ENCODE measurements at regions not wholly inside any gene's neighbourhood (a gene's known extent, or its start where the extent isn't known, plus 50 kb on each side); places are given as distances from the start of the nearest gene placed in this dataset.

GRCh38 chr16:58842156-58842555, 108.0 kb upstream of the GOT2 start:
- CTCF ChIA-PET, result no interaction called here
- in situ Hi-C loops (cut with HindIII; ENCODE audit: low pct_unique_long_range_greater_than_20kb, low sequenced_read_pairs), result no loop called here

DNA sequence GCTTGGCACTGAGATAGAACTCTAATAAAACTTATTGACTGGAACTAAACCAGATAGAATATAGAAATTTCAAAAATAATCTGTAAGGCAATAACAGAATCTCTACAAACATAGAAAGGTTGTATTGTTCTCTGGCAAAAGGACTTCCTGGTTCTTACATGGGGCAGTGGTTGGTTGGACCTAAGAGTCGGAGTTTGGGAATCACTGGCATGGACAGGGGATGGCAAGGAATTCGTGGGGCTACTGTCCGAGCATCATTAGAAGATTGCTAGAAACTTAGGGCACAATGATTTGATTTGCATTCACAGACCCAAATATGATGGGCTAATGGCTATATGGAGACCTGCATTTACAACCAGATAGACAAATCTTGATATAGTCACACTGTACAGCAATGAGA, 103.8 kb upstream of the GOT2 start:
- no peak overlapping the region for H3K27ac ChIP-seq (ENCODE audit: low read length)
- TF ChIP-seq POLR2AphosphoS5 (IDR thresholded peaks at IDR 0.05; ENCODE audit: low read depth, low read length) (no peak), SIN3A (IDR thresholded peaks at IDR 0.05; ENCODE audit: borderline replicate concordance, insufficient read depth, low read depth, low read length) (no peak), TCF7L2 (IDR thresholded peaks at IDR 0.05; ENCODE audit: low read depth, low read length) (no peak)
- TF ChIP-seq, protein P1, sequence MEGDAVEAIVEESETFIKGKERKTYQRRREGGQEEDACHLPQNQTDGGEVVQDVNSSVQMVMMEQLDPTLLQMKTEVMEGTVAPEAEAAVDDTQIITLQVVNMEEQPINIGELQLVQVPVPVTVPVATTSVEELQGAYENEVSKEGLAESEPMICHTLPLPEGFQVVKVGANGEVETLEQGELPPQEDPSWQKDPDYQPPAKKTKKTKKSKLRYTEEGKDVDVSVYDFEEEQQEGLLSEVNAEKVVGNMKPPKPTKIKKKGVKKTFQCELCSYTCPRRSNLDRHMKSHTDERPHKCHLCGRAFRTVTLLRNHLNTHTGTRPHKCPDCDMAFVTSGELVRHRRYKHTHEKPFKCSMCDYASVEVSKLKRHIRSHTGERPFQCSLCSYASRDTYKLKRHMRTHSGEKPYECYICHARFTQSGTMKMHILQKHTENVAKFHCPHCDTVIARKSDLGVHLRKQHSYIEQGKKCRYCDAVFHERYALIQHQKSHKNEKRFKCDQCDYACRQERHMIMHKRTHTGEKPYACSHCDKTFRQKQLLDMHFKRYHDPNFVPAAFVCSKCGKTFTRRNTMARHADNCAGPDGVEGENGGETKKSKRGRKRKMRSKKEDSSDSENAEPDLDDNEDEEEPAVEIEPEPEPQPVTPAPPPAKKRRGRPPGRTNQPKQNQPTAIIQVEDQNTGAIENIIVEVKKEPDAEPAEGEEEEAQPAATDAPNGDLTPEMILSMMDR (IDR thresholded peaks at IDR 0.05), result no peak
- TF ChIP-seq, protein P2, sequence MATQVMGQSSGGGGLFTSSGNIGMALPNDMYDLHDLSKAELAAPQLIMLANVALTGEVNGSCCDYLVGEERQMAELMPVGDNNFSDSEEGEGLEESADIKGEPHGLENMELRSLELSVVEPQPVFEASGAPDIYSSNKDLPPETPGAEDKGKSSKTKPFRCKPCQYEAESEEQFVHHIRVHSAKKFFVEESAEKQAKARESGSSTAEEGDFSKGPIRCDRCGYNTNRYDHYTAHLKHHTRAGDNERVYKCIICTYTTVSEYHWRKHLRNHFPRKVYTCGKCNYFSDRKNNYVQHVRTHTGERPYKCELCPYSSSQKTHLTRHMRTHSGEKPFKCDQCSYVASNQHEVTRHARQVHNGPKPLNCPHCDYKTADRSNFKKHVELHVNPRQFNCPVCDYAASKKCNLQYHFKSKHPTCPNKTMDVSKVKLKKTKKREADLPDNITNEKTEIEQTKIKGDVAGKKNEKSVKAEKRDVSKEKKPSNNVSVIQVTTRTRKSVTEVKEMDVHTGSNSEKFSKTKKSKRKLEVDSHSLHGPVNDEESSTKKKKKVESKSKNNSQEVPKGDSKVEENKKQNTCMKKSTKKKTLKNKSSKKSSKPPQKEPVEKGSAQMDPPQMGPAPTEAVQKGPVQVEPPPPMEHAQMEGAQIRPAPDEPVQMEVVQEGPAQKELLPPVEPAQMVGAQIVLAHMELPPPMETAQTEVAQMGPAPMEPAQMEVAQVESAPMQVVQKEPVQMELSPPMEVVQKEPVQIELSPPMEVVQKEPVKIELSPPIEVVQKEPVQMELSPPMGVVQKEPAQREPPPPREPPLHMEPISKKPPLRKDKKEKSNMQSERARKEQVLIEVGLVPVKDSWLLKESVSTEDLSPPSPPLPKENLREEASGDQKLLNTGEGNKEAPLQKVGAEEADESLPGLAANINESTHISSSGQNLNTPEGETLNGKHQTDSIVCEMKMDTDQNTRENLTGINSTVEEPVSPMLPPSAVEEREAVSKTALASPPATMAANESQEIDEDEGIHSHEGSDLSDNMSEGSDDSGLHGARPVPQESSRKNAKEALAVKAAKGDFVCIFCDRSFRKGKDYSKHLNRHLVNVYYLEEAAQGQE (IDR thresholded peaks at IDR 0.05; ENCODE audit: insufficient read depth in 1 of 2, low read depth in 2 of 2, low read length in 1 of 2), result no peak
- CTCF ChIA-PET, result no interaction called here
- intact Hi-C loops (cut with micrococcal nuclease; ENCODE audit: unreplicated experiment) (no loop called here), in situ Hi-C loops (cut with HindIII; ENCODE audit: low pct_unique_long_range_greater_than_20kb, low sequenced_read_pairs) (no loop called here)
- DNase-seq (ENCODE audit: low read depth, low spot score), result no peak
- H3K36me3 ChIP-seq (ENCODE audit: control insufficient read depth, insufficient read depth, low read length), result no peaks in the 10 kb centered on the region
- POLR2A ChIA-PET, result no interaction called here
- no peaks in the 10 kb centered on the region for H3K27me3 ChIP-seq (ENCODE audit: control insufficient read depth, insufficient read depth, low read length)
- no peaks in the 10 kb centered on the region for H3K4me1 ChIP-seq (ENCODE audit: control insufficient read depth, insufficient read depth, low read length)
- no peak overlapping the region for H3K4me3 ChIP-seq (ENCODE audit: low read depth in 2 of 2, low read length in 2 of 2)
- ATAC-seq, result no peak
- H3K9me3 ChIP-seq (ENCODE audit: control insufficient read depth, insufficient read depth, low read depth, low read length), result no peaks in the 10 kb centered on the region
- BruUV-seq (replicated peaks), result no TSS peak

More at GRCh38 chr16:58842156-58842555, 108.0 kb upstream of the GOT2 start:
- no peaks in the 10 kb centered on the region for H3K27me3 ChIP-seq (ENCODE audit: control insufficient read depth, insufficient read depth, low read length)
- no peak for TF ChIP-seq SIN3A (IDR thresholded peaks at IDR 0.05; ENCODE audit: borderline replicate concordance, insufficient read depth, low read depth, low read length)
- TF ChIP-seq TCF7L2 (IDR thresholded peaks at IDR 0.05; ENCODE audit: low read depth, low read length), result no peak
- TF ChIP-seq, protein P2 (IDR thresholded peaks at IDR 0.05; ENCODE audit: insufficient read depth in 1 of 2, low read depth in 2 of 2, low read length in 1 of 2), result no peak
- TF ChIP-seq, protein P1 (IDR thresholded peaks at IDR 0.05), result no peak
- TF ChIP-seq POLR2AphosphoS5 (IDR thresholded peaks at IDR 0.05; ENCODE audit: low read depth, low read length), result no peak
- POLR2A ChIA-PET, result no interaction called here
- DNase-seq (ENCODE audit: low read depth, low spot score) (no peak), ATAC-seq (no peak)
- no peak overlapping the region for H3K27ac ChIP-seq (ENCODE audit: low read length)
- intact Hi-C loops (cut with micrococcal nuclease; ENCODE audit: unreplicated experiment), result no loop called here
- H3K9me3 ChIP-seq (ENCODE audit: control insufficient read depth, insufficient read depth, low read depth, low read length), result no peaks in the 10 kb centered on the region
- H3K36me3 ChIP-seq (ENCODE audit: control insufficient read depth, insufficient read depth, low read length), result no peaks in the 10 kb centered on the region
- H3K4me1 ChIP-seq (ENCODE audit: control insufficient read depth, insufficient read depth, low read length), result no peaks in the 10 kb centered on the region
- no peak overlapping the region for H3K4me3 ChIP-seq (ENCODE audit: low read depth in 2 of 2, low read length in 2 of 2)
- BruUV-seq (replicated peaks), result no TSS peak

Data from Panc1 (cell line).